ENCODE measurements at regions not wholly inside any gene's neighbourhood (a gene's known extent, or its start where the extent isn't known, plus 50 kb on each side); places are given as distances from the start of the nearest gene placed in this dataset.
A peak's percentile ranks its signal among the peaks of the same experiment; 100 is the strongest.

GRCh38 chr1:72759486-72759885 is 477.1 kb upstream of the NEGR1 start:
- Mint-ChIP-seq H3K36me3 (ENCODE audit: unreplicated experiment) (no peaks in the 10 kb centered on the region), H3K4me3 (ENCODE audit: unreplicated experiment) (no peak overlapping the region), H3K9me3 (ENCODE audit: unreplicated experiment) (no peaks in the 10 kb centered on the region), H3K27me3 (ENCODE audit: unreplicated experiment) (no peaks in the 10 kb centered on the region), H3K27ac (ENCODE audit: unreplicated experiment) (no peak overlapping the region), H3K4me1 (ENCODE audit: low read depth, unreplicated experiment) (no peaks in the 10 kb centered on the region)
- no peak for TF ChIP-seq CTCF (IDR thresholded peaks at IDR 0.05; ENCODE audit: partially characterized antibody, unreplicated experiment)
- DNase-seq = no peak

DNA sequence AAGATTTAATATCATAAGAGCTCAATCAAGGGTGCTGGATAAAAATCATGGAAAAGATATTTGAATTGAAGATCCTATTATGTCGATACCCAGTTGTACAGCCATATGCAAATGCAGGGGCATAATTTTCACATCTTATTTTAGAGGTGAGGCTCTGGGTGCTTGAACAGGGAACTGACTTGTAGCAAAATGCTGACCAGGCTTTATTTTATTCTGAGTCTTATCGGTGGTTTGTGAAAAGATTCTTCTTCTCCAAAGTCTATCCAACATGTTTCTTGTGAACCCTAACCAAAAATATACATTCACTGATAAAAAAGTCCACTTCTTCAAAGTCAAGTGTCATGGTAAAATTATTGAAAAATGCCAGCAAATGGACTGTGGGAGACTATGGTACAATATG is 475.5 kb upstream of the NEGR1 start:
- TF ChIP-seq CTCF (IDR thresholded peaks at IDR 0.05; ENCODE audit: partially characterized antibody, unreplicated experiment) = no peak
- Mint-ChIP-seq H3K4me3 (ENCODE audit: unreplicated experiment) (no peak overlapping the region), H3K27ac (ENCODE audit: unreplicated experiment) (no peak overlapping the region), H3K27me3 (ENCODE audit: unreplicated experiment) (no peaks in the 10 kb centered on the region), H3K36me3 (ENCODE audit: unreplicated experiment) (no peaks in the 10 kb centered on the region), H3K9me3 (ENCODE audit: unreplicated experiment) (no peaks in the 10 kb centered on the region), H3K4me1 (ENCODE audit: low read depth, unreplicated experiment) (no peaks in the 10 kb centered on the region)
- DNase-seq = no peak

DNA sequence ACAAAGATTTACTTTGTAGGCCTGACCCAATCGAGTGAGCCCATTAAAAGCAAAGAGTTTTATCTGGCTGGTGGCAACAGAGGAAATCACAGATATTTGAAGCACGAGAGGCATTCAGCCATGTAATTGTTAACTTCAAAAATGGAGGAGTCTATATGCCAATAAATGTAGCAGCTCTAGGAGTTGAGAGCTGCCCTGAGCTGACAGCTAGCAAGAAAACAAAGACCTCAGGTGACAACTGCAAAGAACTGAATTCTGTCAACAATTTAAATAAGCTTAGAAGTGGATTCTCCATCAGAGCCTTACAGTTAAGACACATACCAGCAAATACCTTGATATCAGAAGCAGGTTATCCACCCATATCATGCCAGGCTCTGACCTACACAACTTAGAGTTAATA is 463.1 kb upstream of the NEGR1 start:
- H3K27ac Mint-ChIP-seq (ENCODE audit: unreplicated experiment) = no peak overlapping the region
- no peak for TF ChIP-seq CTCF (IDR thresholded peaks at IDR 0.05; ENCODE audit: partially characterized antibody, unreplicated experiment)

DNA sequence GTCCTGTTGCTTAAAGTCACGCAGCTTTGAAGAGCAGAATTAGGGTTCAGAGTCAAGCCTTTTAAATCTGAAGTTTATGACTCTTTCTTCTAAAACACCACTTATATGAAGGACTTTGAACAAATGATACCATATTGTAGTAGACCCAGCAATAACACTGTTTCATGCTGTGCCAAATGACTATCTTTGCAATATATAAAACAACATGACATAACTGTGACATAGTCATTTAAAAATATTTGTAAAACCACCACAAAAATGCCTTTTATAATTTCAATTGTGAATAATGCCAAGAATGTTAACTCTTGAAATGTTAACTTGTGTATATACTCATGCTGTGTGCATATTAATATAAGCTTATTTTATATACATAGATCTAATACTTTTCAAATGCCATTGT is 452.1 kb upstream of the NEGR1 start:
- Mint-ChIP-seq H3K27ac (ENCODE audit: unreplicated experiment) (no peak overlapping the region), H3K4me1 (ENCODE audit: low read depth, unreplicated experiment) (no peaks in the 10 kb centered on the region), H3K4me3 (ENCODE audit: unreplicated experiment) (no peak overlapping the region), H3K27me3 (ENCODE audit: unreplicated experiment) (no peaks in the 10 kb centered on the region), H3K9me3 (ENCODE audit: unreplicated experiment) (no peaks in the 10 kb centered on the region), H3K36me3 (ENCODE audit: unreplicated experiment) (peaks cover 4% of the 10 kb centered on the region)
- TF ChIP-seq CTCF (IDR thresholded peaks at IDR 0.05; ENCODE audit: partially characterized antibody, unreplicated experiment) = no peak
- DNase-seq = no peak

More for the DNA sequence above, 463.1 kb upstream of the NEGR1 start:
- no peaks in the 10 kb centered on the region for H3K9me3 Mint-ChIP-seq (ENCODE audit: unreplicated experiment)
- no peaks in the 10 kb centered on the region for H3K4me1 Mint-ChIP-seq (ENCODE audit: low read depth, unreplicated experiment)
- H3K27me3 Mint-ChIP-seq (ENCODE audit: unreplicated experiment) = no peaks in the 10 kb centered on the region
- no peak overlapping the region for H3K4me3 Mint-ChIP-seq (ENCODE audit: unreplicated experiment)
- DNase-seq = no peak
- H3K36me3 Mint-ChIP-seq (ENCODE audit: unreplicated experiment) = no peaks in the 10 kb centered on the region

- Mint-ChIP-seq H3K4me1 (ENCODE audit: low read depth, unreplicated experiment) (no peaks in the 10 kb centered on the region), H3K27me3 (ENCODE audit: unreplicated experiment) (no peaks in the 10 kb centered on the region), H3K36me3 (ENCODE audit: unreplicated experiment) (no peaks in the 10 kb centered on the region), H3K4me3 (ENCODE audit: unreplicated experiment) (no peak overlapping the region), H3K9me3 (ENCODE audit: unreplicated experiment) (no peaks in the 10 kb centered on the region), H3K27ac (ENCODE audit: unreplicated experiment) (no peak overlapping the region)
- peak; percentile 45 for DNase-seq
- no peak for TF ChIP-seq CTCF (IDR thresholded peaks at IDR 0.05; ENCODE audit: partially characterized antibody, unreplicated experiment)
Observed at GRCh38 chr1:72724951-72725861, 442.9 kb upstream of the NEGR1 start.

Measured in glutamatergic neuron (in vitro differentiated cells).